ENCODE measurements at regions not wholly inside any gene's neighbourhood (a gene's known extent, or its start where the extent isn't known, plus 50 kb on each side); places are given as distances from the start of the nearest gene placed in this dataset.

- Histone ChIP-seq H3K4me1 (ENCODE audit: control insufficient read depth in 2 of 2, insufficient read depth in 2 of 2, low read length in 2 of 2) (no peaks in the 10 kb centered on the region), H3K27me3 (ENCODE audit: control insufficient read depth in 2 of 2, insufficient read depth in 2 of 2, low read length in 2 of 2) (no peaks in the 10 kb centered on the region), H3K36me3 (ENCODE audit: control insufficient read depth in 2 of 3, insufficient read depth in 3 of 3, low read length in 3 of 3) (no peaks in the 10 kb centered on the region), H3K27ac (ENCODE audit: low read depth, low read length) (no peak overlapping the region), H3K9me3 (ENCODE audit: control insufficient read depth in 2 of 3, low read length in 3 of 3) (no peaks in the 10 kb centered on the region), H3K4me3 (ENCODE audit: low read length) (no peak overlapping the region)
- Mint-ChIP-seq H3K9me3 (no peaks in the 10 kb centered on the region), H3K27me3 (peaks cover 0 to 22% (median 0%) of the 10 kb centered on the region in 5 donors), H3K4me3 (no peak overlapping the region), H3K36me3 (peaks cover 0 to 4% (median 0%) of the 10 kb centered on the region in 5 donors), H3K4me1 (peaks cover 0 to 4% (median 0%) of the 10 kb centered on the region in 7 donors), H3K27ac (no peak overlapping the region)
- POLR2A ChIA-PET, result no interaction called here
- intact Hi-C loops (cut with micrococcal nuclease), result no loop called here
- CTCF ChIA-PET, result no interaction called here
- ATAC-seq (no peak), DNase-seq (no peak)
Observed at GRCh38 chr1:224521904-224522734, 87.5 kb upstream of the WDR26 start.

- Mint-ChIP-seq H3K4me1 (peaks cover 0 to 4% (median 0%) of the 10 kb centered on the region in 7 donors), H3K27me3 (peaks cover 0 to 22% (median 0%) of the 10 kb centered on the region in 5 donors), H3K27ac (no peak overlapping the region), H3K9me3 (no peaks in the 10 kb centered on the region), H3K36me3 (peaks cover 0 to 4% (median 0%) of the 10 kb centered on the region in 5 donors), H3K4me3 (no peak overlapping the region)
- CTCF ChIA-PET, result interaction anchor here (2.4 kb wide), 1 partner anchor 10 kb away, joined by 10 read pairs; no protein-coding TSS in a partner anchor
- intact Hi-C loops (cut with micrococcal nuclease), result no loop called here
- H3K4me3 ChIP-seq (ENCODE audit: low read length), result no peak overlapping the region
- no peaks in the 10 kb centered on the region for H3K36me3 ChIP-seq (ENCODE audit: control insufficient read depth in 2 of 3, insufficient read depth in 3 of 3, low read length in 3 of 3)
- DNase-seq (no peak), ATAC-seq (no peak)
- H3K4me1 ChIP-seq (ENCODE audit: control insufficient read depth in 2 of 2, insufficient read depth in 2 of 2, low read length in 2 of 2), result no peaks in the 10 kb centered on the region
- H3K9me3 ChIP-seq (ENCODE audit: control insufficient read depth in 2 of 3, low read length in 3 of 3), result no peaks in the 10 kb centered on the region
- no peaks in the 10 kb centered on the region for H3K27me3 ChIP-seq (ENCODE audit: control insufficient read depth in 2 of 2, insufficient read depth in 2 of 2, low read length in 2 of 2)
- POLR2A ChIA-PET, result no interaction called here
- no peak overlapping the region for H3K27ac ChIP-seq (ENCODE audit: low read depth, low read length)
Observed at GRCh38 chr1:224523676-224524075, 89.1 kb upstream of the WDR26 start.

DNA sequence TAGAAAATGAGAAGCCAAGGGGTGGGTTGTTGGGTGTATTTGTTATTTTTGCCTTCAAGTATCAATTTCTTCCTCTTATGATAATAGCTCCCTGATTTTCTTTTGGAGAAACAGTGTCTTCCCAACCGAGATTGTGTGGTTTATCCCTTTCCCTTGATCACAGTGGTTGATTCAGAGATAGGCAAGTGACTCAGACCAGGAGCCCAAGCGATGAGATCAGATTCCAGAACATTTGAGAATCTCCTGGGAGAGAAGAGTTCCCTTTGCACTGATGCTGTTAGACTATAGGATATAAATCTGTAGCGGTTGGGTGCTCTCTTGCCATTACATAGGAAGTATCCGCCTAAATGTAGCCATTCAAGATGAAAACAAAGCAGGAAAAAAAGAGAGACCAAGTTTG is 90.1 kb upstream of the WDR26 start:
- no peaks in the 10 kb centered on the region for H3K9me3 ChIP-seq (ENCODE audit: control insufficient read depth in 2 of 3, low read length in 3 of 3)
- Mint-ChIP-seq H3K36me3 (peaks cover 0 to 4% (median 0%) of the 10 kb centered on the region in 5 donors), H3K27ac (no peak overlapping the region), H3K9me3 (no peaks in the 10 kb centered on the region), H3K27me3 (peaks cover 0 to 24% (median 0%) of the 10 kb centered on the region in 5 donors), H3K4me1 (peaks cover 0 to 4% (median 0%) of the 10 kb centered on the region in 7 donors), H3K4me3 (no peak overlapping the region)
- no peaks in the 10 kb centered on the region for H3K36me3 ChIP-seq (ENCODE audit: control insufficient read depth in 2 of 3, insufficient read depth in 3 of 3, low read length in 3 of 3)
- H3K27me3 ChIP-seq (ENCODE audit: control insufficient read depth in 2 of 2, insufficient read depth in 2 of 2, low read length in 2 of 2), result no peaks in the 10 kb centered on the region
- ATAC-seq, result no peak
- DNase-seq, result no peak
- intact Hi-C loops (cut with micrococcal nuclease), result no loop called here
- H3K4me1 ChIP-seq (ENCODE audit: control insufficient read depth in 2 of 2, insufficient read depth in 2 of 2, low read length in 2 of 2), result no peaks in the 10 kb centered on the region
- H3K27ac ChIP-seq (ENCODE audit: low read depth, low read length), result no peak overlapping the region
- CTCF ChIA-PET, result interaction anchor here (1.4 to 2.4 kb wide), 3 partner anchors 8 to 13 kb away, joined by 3 to 10 read pairs (median 3); no protein-coding TSS in a partner anchor
- POLR2A ChIA-PET, result no interaction called here
- no peak overlapping the region for H3K4me3 ChIP-seq (ENCODE audit: low read length)

GRCh38 chr1:224525411-224526040 is 90.6 kb upstream of the CNIH3 start:
- no peak overlapping the region for H3K27ac Mint-ChIP-seq
- H3K9me3 Mint-ChIP-seq, result no peaks in the 10 kb centered on the region
- H3K4me1 ChIP-seq (ENCODE audit: control insufficient read depth in 2 of 2, insufficient read depth in 2 of 2, low read length in 2 of 2), result no peaks in the 10 kb centered on the region
- no peaks in the 10 kb centered on the region for H3K36me3 ChIP-seq (ENCODE audit: control insufficient read depth in 2 of 3, insufficient read depth in 3 of 3, low read length in 3 of 3)
- intact Hi-C loops (cut with micrococcal nuclease), result no loop called here
- no peak overlapping the region for H3K4me3 ChIP-seq (ENCODE audit: low read length)
- peaks cover 0 to 22% (median 0%) of the 10 kb centered on the region in 5 donors for H3K27me3 Mint-ChIP-seq
- ATAC-seq (no peak), DNase-seq (no peak)
- peaks cover 0 to 4% (median 0%) of the 10 kb centered on the region in 7 donors for H3K4me1 Mint-ChIP-seq
- ChIA-PET CTCF (interaction anchor here (1.4 to 2.4 kb wide), 3 partner anchors 9 to 14 kb away, joined by 3 to 10 read pairs (median 3); no protein-coding TSS in a partner anchor), POLR2A (no interaction called here)
- no peak overlapping the region for H3K4me3 Mint-ChIP-seq
- peaks cover 0 to 2% (median 0%) of the 10 kb centered on the region in 5 donors for H3K36me3 Mint-ChIP-seq
- H3K9me3 ChIP-seq (ENCODE audit: control insufficient read depth in 2 of 3, low read length in 3 of 3), result no peaks in the 10 kb centered on the region
- no peak overlapping the region for H3K27ac ChIP-seq (ENCODE audit: low read depth, low read length)
- H3K27me3 ChIP-seq (ENCODE audit: control insufficient read depth in 2 of 2, insufficient read depth in 2 of 2, low read length in 2 of 2), result no peaks in the 10 kb centered on the region

DNA sequence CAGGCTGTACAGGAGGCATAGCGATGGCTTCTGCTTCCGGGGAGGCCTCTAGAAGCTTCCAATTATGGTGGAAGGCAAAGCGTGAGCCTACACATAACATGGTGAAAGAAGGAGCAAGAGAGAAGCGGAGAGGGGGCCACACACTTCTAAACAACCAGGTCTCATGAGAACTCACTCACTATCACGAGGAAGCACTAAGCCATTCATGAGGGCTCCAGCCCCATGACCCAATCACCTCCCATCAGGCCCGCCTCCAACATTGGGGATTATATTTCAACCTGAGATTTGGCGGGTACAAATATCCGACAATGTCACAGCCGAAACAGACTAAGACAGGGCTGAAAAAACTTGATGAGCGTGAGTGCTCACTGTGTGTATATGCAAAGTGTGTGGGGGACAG is 89.3 kb upstream of the CNIH3 start:
- H3K27me3 ChIP-seq (ENCODE audit: control insufficient read depth in 2 of 2, insufficient read depth in 2 of 2, low read length in 2 of 2), result no peaks in the 10 kb centered on the region
- no peaks in the 10 kb centered on the region for H3K36me3 ChIP-seq (ENCODE audit: control insufficient read depth in 2 of 3, insufficient read depth in 3 of 3, low read length in 3 of 3)
- intact Hi-C loops (cut with micrococcal nuclease), result no loop called here
- ATAC-seq (no peak), DNase-seq (no peak)
- ChIA-PET POLR2A (no interaction called here), CTCF (no interaction called here)
- Mint-ChIP-seq H3K27ac (no peak overlapping the region), H3K27me3 (peaks cover 0 to 25% (median 0%) of the 10 kb centered on the region in 5 donors), H3K9me3 (no peaks in the 10 kb centered on the region), H3K4me3 (no peak overlapping the region), H3K4me1 (peaks cover 0 to 4% (median 0%) of the 10 kb centered on the region in 7 donors), H3K36me3 (no peaks in the 10 kb centered on the region)
- H3K27ac ChIP-seq (ENCODE audit: low read depth, low read length), result no peak overlapping the region
- H3K4me3 ChIP-seq (ENCODE audit: low read length), result no peak overlapping the region
- H3K4me1 ChIP-seq (ENCODE audit: control insufficient read depth in 2 of 2, insufficient read depth in 2 of 2, low read length in 2 of 2), result no peaks in the 10 kb centered on the region
- H3K9me3 ChIP-seq (ENCODE audit: control insufficient read depth in 2 of 3, low read length in 3 of 3), result no peaks in the 10 kb centered on the region

DNA sequence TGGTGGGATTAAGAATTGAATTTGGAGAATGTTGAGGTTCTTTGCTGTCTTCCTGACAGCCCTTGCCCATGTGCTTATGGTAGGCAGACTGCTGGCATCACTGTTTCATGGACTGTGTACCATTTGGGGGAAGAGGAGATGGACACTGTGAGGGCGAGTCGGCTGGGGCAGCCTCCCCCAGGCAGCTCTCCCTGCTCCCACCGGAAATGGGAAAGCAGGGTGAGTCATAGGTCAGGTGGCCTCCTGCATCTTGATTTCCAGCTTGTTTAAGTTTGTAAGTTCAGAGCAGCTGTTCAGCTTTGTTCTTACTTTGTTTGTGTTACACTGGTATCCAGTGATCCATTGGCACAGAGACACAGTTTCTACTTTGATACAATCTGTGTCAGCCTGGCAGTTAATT is 87.2 kb upstream of the CNIH3 start:
- no peaks in the 10 kb centered on the region for H3K4me1 ChIP-seq (ENCODE audit: control insufficient read depth in 2 of 2, insufficient read depth in 2 of 2, low read length in 2 of 2)
- intact Hi-C loops (cut with micrococcal nuclease), result no loop called here
- ATAC-seq (no peak), DNase-seq (no peak)
- Mint-ChIP-seq H3K4me3 (no peak overlapping the region), H3K27me3 (peaks cover 0 to 30% (median 0%) of the 10 kb centered on the region in 5 donors), H3K36me3 (no peaks in the 10 kb centered on the region), H3K4me1 (peaks cover 0 to 4% (median 0%) of the 10 kb centered on the region in 7 donors), H3K9me3 (no peaks in the 10 kb centered on the region), H3K27ac (no peak overlapping the region)
- POLR2A ChIA-PET, result no interaction called here
- CTCF ChIA-PET, result no interaction called here
- H3K27ac ChIP-seq (ENCODE audit: low read depth, low read length), result no peak overlapping the region
- no peaks in the 10 kb centered on the region for H3K27me3 ChIP-seq (ENCODE audit: control insufficient read depth in 2 of 2, insufficient read depth in 2 of 2, low read length in 2 of 2)
- no peak overlapping the region for H3K4me3 ChIP-seq (ENCODE audit: low read length)
- no peaks in the 10 kb centered on the region for H3K9me3 ChIP-seq (ENCODE audit: control insufficient read depth in 2 of 3, low read length in 3 of 3)
- no peaks in the 10 kb centered on the region for H3K36me3 ChIP-seq (ENCODE audit: control insufficient read depth in 2 of 3, insufficient read depth in 3 of 3, low read length in 3 of 3)

Measured in naive thymus-derived CD4-positive, alpha-beta T cell (primary cell).